K562 (cell line): ENCODE measurements at regions not wholly inside any gene's neighbourhood (a gene's known extent, or its start where the extent isn't known, plus 50 kb on each side); places are given as distances from the start of the nearest gene placed in this dataset.

Source experiments
- ATAC-seq: fragments of 200-7000 bp; cut with Tn5 transposase; 3 replicates; pipeline ENCODE4 v1.9.1; 2020; ENCODE audit warnings: moderate library complexity
- BruUV-seq: library from RNA; stranded (reverse); fragments of 400-500 nt; replicated peaks from 2 replicates; lab custom pipeline; 2021; lab: Mats Ljungman, UMichigan
- CTCF ChIA-PET: fragments of 300-600 bp; formaldehyde crosslinking; extraction: SDS; loops from one replicate; lab custom pipeline; 2021; ENCODE audit warnings: low intra/inter-chr PET ratio; lab: Yijun Ruan, JAX
- POLR2A ChIA-PET: fragments of 300-600, 350-650 bp; sonication (Branson Sonifier 250); formaldehyde crosslinking; extraction: SDS; loops from one replicate; lab custom pipeline; 2021; ENCODE audit warnings: antibody characterized with exemption, inconsistent platforms; lab: Yijun Ruan, JAX
- DNase-seq, 4 experiments: peaks; one replicate each; pipeline versions ENCODE4 v3.0.0 to v3.0.0-alpha.2; 2011 to 2018; ENCODE audit warnings: low spot score in 3 of 4, mixed read lengths in 3 of 4; ENCODE audit errors: extremely low read depth in 1 of 4
- FAIRE-seq: peaks from 2 replicates; lab custom pipeline; 2011; peaks lifted over from hg19 to GRCh38; lab: Jason Lieb, UNC
- H2AFZ ChIP-seq: 2 replicates; pipeline ENCODE4 v1.6.0; 2011; ENCODE audit warnings: low read depth, low read length, control low read depth, inconsistent platforms
- H3K27ac ChIP-seq: fragments of 200-600 bp; 3 replicates; pipeline ENCODE4 v1.8.0; 2011; ENCODE audit warnings: low read depth, mild to moderate bottlenecking, control low read depth, inconsistent platforms, low read length, moderate library complexity, mixed read lengths; ENCODE audit errors: extremely low read depth
- H3K27me3 ChIP-seq, 2 experiments: fragments of 300-600 bp in 1 of 2; 2 replicates in 1 of 2; 3 replicates in 1 of 2; pipeline versions ENCODE4 v1.6.0 to v1.8.0; 2011; ENCODE audit warnings: inconsistent platforms in 2 of 2, low read length in 2 of 2, mild to moderate bottlenecking in 1 of 2, mixed read lengths in 1 of 2, moderate library complexity in 1 of 2; ENCODE audit not compliant: control insufficient read depth in 2 of 2, insufficient read depth in 2 of 2
- H3K36me3 ChIP-seq: fragments of 300-600 bp; 3 replicates; pipeline ENCODE4 v1.8.0; 2011; ENCODE audit warnings: mild to moderate bottlenecking, low read length, inconsistent platforms; ENCODE audit not compliant: control insufficient read depth, insufficient read depth
- H3K4me1 ChIP-seq, 2 experiments: fragments of 200-600 bp in 1 of 2; replicated peaks in 1 of 2; 2 replicates in 1 of 2; 3 replicates in 1 of 2; pipeline versions ENCODE4 v1.5.1 to v1.8.0; 2011; ENCODE audit warnings: inconsistent platforms in 2 of 2, low read length in 2 of 2, mild to moderate bottlenecking in 1 of 2, mixed read lengths in 1 of 2, moderate library complexity in 1 of 2; ENCODE audit not compliant: control insufficient read depth in 2 of 2, insufficient read depth in 2 of 2
- H3K4me2 ChIP-seq: 2 replicates; pipeline ENCODE4 v1.6.1; 2011; ENCODE audit warnings: low read length, control low read depth, inconsistent platforms, mixed read lengths; ENCODE audit not compliant: insufficient read depth
- H3K4me3 ChIP-seq: fragments of 200-600 bp; sonication (generic), shearing (Covaris generic); 2 replicates; pipeline ENCODE4 v1.5.1; 2016; ENCODE audit warnings: control low read depth, inconsistent platforms
- H3K79me2 ChIP-seq: fragments of 200-600 bp; 3 replicates; pipeline ENCODE4 v1.8.0; 2011; ENCODE audit warnings: low read length, inconsistent platforms; ENCODE audit not compliant: control insufficient read depth, insufficient read depth
- H3K9ac ChIP-seq, 2 experiments: 2 replicates each; pipeline versions ENCODE4 v1.6.0 to v1.6.1; 2011; ENCODE audit warnings: low read depth in 2 of 2, low read length in 2 of 2, control low read depth in 1 of 2, inconsistent platforms in 1 of 2, mild to moderate bottlenecking in 1 of 2, mixed read lengths in 1 of 2; ENCODE audit not compliant: insufficient read depth in 1 of 2
- H3K9me1 ChIP-seq: one replicate; pipeline ENCODE4 v1.6.0; 2011; ENCODE audit warnings: inconsistent platforms, mild to moderate bottlenecking, low read length, moderate library complexity; ENCODE audit not compliant: control insufficient read depth, insufficient read depth
- H3K9me3 ChIP-seq: replicated peaks from 2 replicates; pipeline ENCODE4 v1.5.1; 2011; ENCODE audit warnings: low read depth, low read length, inconsistent platforms; ENCODE audit not compliant: control insufficient read depth, insufficient read depth
- H4K20me1 ChIP-seq: replicated peaks from 2 replicates; pipeline ENCODE4 v1.6.1; 2011; ENCODE audit warnings: low read length, inconsistent platforms, mixed read lengths; ENCODE audit not compliant: control insufficient read depth, insufficient read depth
- CBFA2T2 ChIP-seq: fragments of 450-650 bp; conservative IDR thresholded peaks from 2 replicates; pipeline ENCODE4 v1.6.1; 2017; ENCODE audit warnings: mild to moderate bottlenecking
- CHD1 ChIP-seq: fragments of 200-600 bp; sonication (generic); IDR thresholded peaks from one replicate; pipeline ENCODE4 v1.6.1; 2012; ENCODE audit warnings: mild to moderate bottlenecking, moderate library complexity, low read length, inconsistent platforms
- HIVEP1 ChIP-seq: fragments of 250-450 bp; sonication (Bioruptor Pico); IDR thresholded peaks from 2 replicates; pipeline ENCODE4 v1.4.0; 2020; ENCODE audit warnings: mild to moderate bottlenecking
- MCM5 ChIP-seq: fragments of 450-650 bp; IDR thresholded peaks from 2 replicates; pipeline ENCODE4 v1.6.1; 2016; ENCODE audit warnings: low read depth
- RFX1 ChIP-seq: fragments of 450-650 bp; IDR thresholded peaks from 2 replicates; pipeline ENCODE4 v1.6.1; 2016; ENCODE audit warnings: mild to moderate bottlenecking, moderate library complexity
- TAF15 ChIP-seq: fragments of 200-400 bp; formaldehyde crosslinking; IDR thresholded peaks from 2 replicates; pipeline ENCODE4 v1.6.1; 2017; ENCODE audit warnings: mild to moderate bottlenecking, low read depth, low read length, moderate library complexity
- ZNF134 ChIP-seq: fragments of 250-450 bp; sonication (Bioruptor Pico); conservative IDR thresholded peaks from 2 replicates; pipeline ENCODE4 v1.4.0; 2020
- ZNF146 ChIP-seq: IDR thresholded peaks from one replicate; pipeline ENCODE4 v1.6.1; 2018; ENCODE audit warnings: missing compliant biosample characterization; ENCODE audit not compliant: unreplicated experiment
- WGBS: fragments of 100-300 bp; shearing (Covaris generic); methylation state at CpG from one replicate; pipeline ENCODE4 v1.1.6; 2016; ENCODE audit warnings: low coverage, mixed read lengths; ENCODE audit not compliant: insufficient coverage; ENCODE audit errors: missing lambda C conversion rate; 5-methylcytosine and 5-hydroxymethylcytosine counted together
- in situ Hi-C: fragments of 300-500 bp; cut with MboI; formaldehyde crosslinking; loops from 4 replicates; pipeline ENCODE4 v1.15.0; 2018; ENCODE audit warnings: inconsistent platforms, mixed read lengths
- intact Hi-C: fragments of 100-400 bp; cut with micrococcal nuclease; formaldehyde crosslinking; loops from 2 replicates; pipeline ENCODE4 v1.14.2; 2022
- TF ChIP-seq, protein P1 (sequence below): IDR thresholded peaks from 2 replicates; pipeline ENCODE4 v1.6.1; 2016; ENCODE audit warnings: missing genetic modification characterization, missing compliant biosample characterization
- TF ChIP-seq, protein P2 (sequence below): fragments of 450-650 bp; IDR thresholded peaks from 2 replicates; pipeline ENCODE4 v1.6.1; 2016; ENCODE audit warnings: low read depth, mild to moderate bottlenecking, moderate library complexity
- TF ChIP-seq, protein P3 (sequence below): conservative IDR thresholded peaks from 2 replicates; pipeline ENCODE4 v1.6.1; 2011; ENCODE audit warnings: low read depth, mild to moderate bottlenecking, low read length; ENCODE audit not compliant: control insufficient read depth

DNA sequence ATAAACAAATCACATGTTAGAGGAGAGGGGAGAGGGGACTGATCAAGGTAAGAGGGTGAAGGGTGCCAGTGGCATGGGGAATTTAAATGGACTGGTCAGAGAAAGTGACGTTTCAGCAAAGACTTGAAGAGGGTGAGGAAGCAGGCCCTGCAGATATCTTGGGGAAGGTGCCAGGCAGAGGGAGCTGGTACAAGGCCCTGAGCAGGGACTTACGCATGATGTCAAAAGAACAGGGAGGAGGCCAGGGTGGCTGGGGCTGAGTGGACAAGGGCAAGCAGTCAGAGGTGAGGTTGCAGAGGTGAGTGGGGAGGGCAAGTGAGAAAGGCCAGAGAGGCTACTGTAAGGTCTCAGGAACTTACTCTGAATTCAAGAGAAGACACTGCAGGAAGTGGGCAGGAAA is 53.3 kb upstream of the RMP24 start:
- no peak overlapping the region for H3K27ac ChIP-seq
- H3K4me3 ChIP-seq: no peak overlapping the region
- no peak for FAIRE-seq
- no peaks in the 10 kb centered on the region for H3K4me1 ChIP-seq
- TF ChIP-seq ZNF146 (CRISPR knock-in tag): no peak
- TF ChIP-seq, protein P1, sequence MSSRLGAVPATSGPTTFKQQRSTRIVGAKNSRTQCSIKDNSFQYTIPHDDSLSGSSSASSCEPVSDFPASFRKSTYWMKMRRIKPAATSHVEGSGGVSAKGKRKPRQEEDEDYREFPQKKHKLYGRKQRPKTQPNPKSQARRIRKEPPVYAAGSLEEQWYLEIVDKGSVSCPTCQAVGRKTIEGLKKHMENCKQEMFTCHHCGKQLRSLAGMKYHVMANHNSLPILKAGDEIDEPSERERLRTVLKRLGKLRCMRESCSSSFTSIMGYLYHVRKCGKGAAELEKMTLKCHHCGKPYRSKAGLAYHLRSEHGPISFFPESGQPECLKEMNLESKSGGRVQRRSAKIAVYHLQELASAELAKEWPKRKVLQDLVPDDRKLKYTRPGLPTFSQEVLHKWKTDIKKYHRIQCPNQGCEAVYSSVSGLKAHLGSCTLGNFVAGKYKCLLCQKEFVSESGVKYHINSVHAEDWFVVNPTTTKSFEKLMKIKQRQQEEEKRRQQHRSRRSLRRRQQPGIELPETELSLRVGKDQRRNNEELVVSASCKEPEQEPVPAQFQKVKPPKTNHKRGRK: no peak
- TF ChIP-seq CBFA2T2: no peak
- TF ChIP-seq, protein P2, sequence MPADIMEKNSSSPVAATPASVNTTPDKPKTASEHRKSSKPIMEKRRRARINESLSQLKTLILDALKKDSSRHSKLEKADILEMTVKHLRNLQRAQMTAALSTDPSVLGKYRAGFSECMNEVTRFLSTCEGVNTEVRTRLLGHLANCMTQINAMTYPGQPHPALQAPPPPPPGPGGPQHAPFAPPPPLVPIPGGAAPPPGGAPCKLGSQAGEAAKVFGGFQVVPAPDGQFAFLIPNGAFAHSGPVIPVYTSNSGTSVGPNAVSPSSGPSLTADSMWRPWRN: no peak
- no peak for TF ChIP-seq CHD1
- TF ChIP-seq, protein P3, sequence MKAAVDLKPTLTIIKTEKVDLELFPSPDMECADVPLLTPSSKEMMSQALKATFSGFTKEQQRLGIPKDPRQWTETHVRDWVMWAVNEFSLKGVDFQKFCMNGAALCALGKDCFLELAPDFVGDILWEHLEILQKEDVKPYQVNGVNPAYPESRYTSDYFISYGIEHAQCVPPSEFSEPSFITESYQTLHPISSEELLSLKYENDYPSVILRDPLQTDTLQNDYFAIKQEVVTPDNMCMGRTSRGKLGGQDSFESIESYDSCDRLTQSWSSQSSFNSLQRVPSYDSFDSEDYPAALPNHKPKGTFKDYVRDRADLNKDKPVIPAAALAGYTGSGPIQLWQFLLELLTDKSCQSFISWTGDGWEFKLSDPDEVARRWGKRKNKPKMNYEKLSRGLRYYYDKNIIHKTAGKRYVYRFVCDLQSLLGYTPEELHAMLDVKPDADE: no peak
- TF ChIP-seq RFX1: no peak
- no peak for TF ChIP-seq TAF15
- no peak for TF ChIP-seq ZNF134 (CRISPR knock-in tag)
- TF ChIP-seq MCM5: no peak
- no peak for TF ChIP-seq HIVEP1
- TF ChIP-seq, all 486 proteins: peak for 0
- DNase-seq: no peak
- WGBS: 0% methylated on average over 2 of the region's 2 CpGs
- ChIA-PET CTCF (no interaction called here), POLR2A (interaction anchor here (0.9 kb wide), 1 partner anchor 18 kb away, joined by 3 read pairs; no protein-coding TSS in a partner anchor)
- Histone ChIP-seq H3K27me3 (peaks cover 4 to 13% of the 10 kb centered on the region in 2 experiments), H3K9ac (no peak overlapping the region), H3K79me2 (no peaks in the 10 kb centered on the region), H4K20me1 (no peaks in the 10 kb centered on the region; the same call in 1 of the 2 replicates), H3K9me3 (no peaks in the 10 kb centered on the region), H2AFZ (no peak overlapping the region), H3K9me1 (no peaks in the 10 kb centered on the region), H3K4me2 (no peak overlapping the region), H3K36me3 (no peaks in the 10 kb centered on the region)
- no TSS peak for BruUV-seq
- in situ Hi-C loops: no loop called here
- no peak for ATAC-seq
- intact Hi-C loops: no loop called here
